Activated CD4-positive, alpha-beta T cell treated with anti-CD3 and anti-CD28 coated beads, Interleukin-2, amount 10 ng/mL, durations not matched to agents 24 days and 14 days (primary cell): ENCODE measurements at regions not wholly inside any gene's neighbourhood (a gene's known extent, or its start where the extent isn't known, plus 50 kb on each side); places are given as distances from the start of the nearest gene placed in this dataset.
"Not testable (repeated sequence)": the region's sequence is repeated elsewhere in the genome, so short reads cannot be mapped to it uniquely, and the experiment has no call there.

Experiments used
- DNase-seq: peaks from one replicate; pipeline ENCODE4 v3.0.0; 2022
- H3K27ac Mint-ChIP-seq: one replicate; pipeline ENCODE4 v1.8.0; 2022; ENCODE audit warnings: mild to moderate bottlenecking, mixed read lengths
- H3K27me3 Mint-ChIP-seq: one replicate; pipeline ENCODE4 v1.8.0; 2022; ENCODE audit warnings: mixed read lengths
- H3K36me3 Mint-ChIP-seq: one replicate; pipeline ENCODE4 v1.8.0; 2022; ENCODE audit warnings: low read depth, mild to moderate bottlenecking, mixed read lengths
- H3K4me1 Mint-ChIP-seq: one replicate; pipeline ENCODE4 v1.8.0; 2021; ENCODE audit warnings: mixed read lengths
- H3K4me3 Mint-ChIP-seq: one replicate; pipeline ENCODE4 v1.8.0; 2022; ENCODE audit warnings: mild to moderate bottlenecking, moderate library complexity, mixed read lengths
- H3K9me3 Mint-ChIP-seq: one replicate; pipeline ENCODE4 v1.8.0; 2021; ENCODE audit warnings: mixed read lengths
- intact Hi-C: fragments of 100-400 bp; cut with micrococcal nuclease; formaldehyde crosslinking; loops from one replicate; pipeline ENCODE4 v1.15.1; 2023

DNA sequence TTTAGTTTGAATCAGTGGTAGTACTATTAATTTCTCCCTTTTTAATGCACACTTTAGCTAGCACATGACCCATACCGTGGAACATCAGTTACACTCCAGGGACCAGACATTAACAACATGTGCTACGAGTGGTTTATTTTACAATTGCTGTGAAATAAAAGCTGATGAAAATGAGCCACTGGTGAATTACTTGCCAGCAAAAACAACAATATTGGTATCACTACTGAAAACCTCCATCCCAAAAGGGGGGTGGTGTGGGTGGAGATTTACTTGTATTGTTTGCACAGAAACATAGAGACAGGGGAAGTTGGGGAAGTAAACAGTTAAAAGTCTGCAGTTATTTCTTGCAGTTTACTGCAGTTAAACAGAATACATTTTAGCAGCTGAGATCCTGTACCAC is 369.6 kb upstream of the GRAMD2B start:
- Mint-ChIP-seq H3K27ac (no peak overlapping the region), H3K4me3 (no peak overlapping the region), H3K36me3 (no peaks in the 10 kb centered on the region), H3K9me3 (no peaks in the 10 kb centered on the region), H3K4me1 (no peaks in the 10 kb centered on the region), H3K27me3 (no peaks in the 10 kb centered on the region)
- DNase-seq, result no peak
- intact Hi-C loops, result no loop called here

DNA sequence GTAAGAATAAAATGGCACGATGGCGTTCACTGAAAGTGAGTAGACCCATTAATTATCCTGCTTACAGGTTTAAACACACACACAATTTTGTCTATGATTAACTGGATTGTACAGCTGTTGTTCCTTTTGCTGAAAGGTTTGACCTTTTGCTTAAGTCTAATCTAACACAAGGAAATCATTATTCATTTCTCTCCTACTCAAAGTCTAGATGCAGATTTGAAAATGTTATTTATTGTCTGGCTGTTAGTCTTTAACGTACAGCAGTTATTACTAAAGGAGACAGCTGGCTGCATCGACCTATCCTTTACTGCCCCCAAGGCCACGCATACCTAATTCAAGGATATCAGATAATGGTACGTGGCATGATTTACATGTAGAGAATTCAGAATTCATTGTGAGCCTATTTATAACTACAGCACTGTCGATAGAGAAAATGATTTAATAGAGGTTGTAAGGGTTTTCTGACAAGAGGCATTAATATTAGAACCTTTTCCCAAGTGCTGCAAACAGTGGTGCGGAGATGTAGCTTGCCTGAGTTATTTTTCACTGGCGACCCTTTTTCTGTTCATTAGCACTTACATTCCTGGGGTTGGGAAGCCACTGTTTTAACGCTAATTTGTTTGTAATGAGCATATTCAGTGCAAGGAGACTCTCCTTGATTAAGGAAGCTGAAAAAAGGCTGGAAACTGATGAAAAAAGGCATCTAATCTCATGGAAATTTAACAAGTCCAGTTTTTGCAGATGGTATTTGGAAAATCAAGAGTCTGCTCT is 368.4 kb upstream of the GRAMD2B start:
- Mint-ChIP-seq H3K4me3 (no peak overlapping the region), H3K27ac (no peak overlapping the region), H3K27me3 (no peaks in the 10 kb centered on the region), H3K4me1 (no peaks in the 10 kb centered on the region), H3K36me3 (no peaks in the 10 kb centered on the region), H3K9me3 (no peaks in the 10 kb centered on the region)
- no peak for DNase-seq
- intact Hi-C loops, result no loop called here

DNA sequence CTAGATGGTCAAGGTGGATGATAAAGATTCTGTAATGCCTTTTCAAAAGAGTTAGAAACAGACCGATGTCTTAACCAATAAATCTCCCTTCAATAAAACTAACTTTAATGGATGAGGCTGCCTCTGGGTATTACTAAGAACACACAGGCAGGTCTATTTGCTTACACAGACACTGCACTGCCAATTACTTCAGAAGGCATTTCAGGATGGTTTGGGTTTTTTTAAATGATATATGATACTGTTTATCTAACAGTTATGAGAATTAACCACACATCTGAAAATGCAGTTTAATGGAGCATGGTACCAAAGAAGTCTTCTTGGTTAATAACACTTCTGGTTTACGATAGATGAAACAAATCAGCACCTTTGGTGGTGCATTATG is 367.9 kb upstream of the GRAMD2B start:
- no peaks in the 10 kb centered on the region for H3K9me3 Mint-ChIP-seq
- DNase-seq, result no peak
- H3K4me3 Mint-ChIP-seq, result no peak overlapping the region
- no peaks in the 10 kb centered on the region for H3K27me3 Mint-ChIP-seq
- no peak overlapping the region for H3K27ac Mint-ChIP-seq
- intact Hi-C loops, result no loop called here
- no peaks in the 10 kb centered on the region for H3K36me3 Mint-ChIP-seq
- no peaks in the 10 kb centered on the region for H3K4me1 Mint-ChIP-seq

GRCh38 chr5:126056352-126056751 is 366.9 kb upstream of the GRAMD2B start:
- no peaks in the 10 kb centered on the region for H3K9me3 Mint-ChIP-seq
- H3K4me3 Mint-ChIP-seq, result no peak overlapping the region
- no peaks in the 10 kb centered on the region for H3K27me3 Mint-ChIP-seq
- no peaks in the 10 kb centered on the region for H3K4me1 Mint-ChIP-seq
- intact Hi-C loops, result no loop called here
- H3K36me3 Mint-ChIP-seq, result no peaks in the 10 kb centered on the region
- no peak for DNase-seq
- H3K27ac Mint-ChIP-seq, result no peak overlapping the region

DNA sequence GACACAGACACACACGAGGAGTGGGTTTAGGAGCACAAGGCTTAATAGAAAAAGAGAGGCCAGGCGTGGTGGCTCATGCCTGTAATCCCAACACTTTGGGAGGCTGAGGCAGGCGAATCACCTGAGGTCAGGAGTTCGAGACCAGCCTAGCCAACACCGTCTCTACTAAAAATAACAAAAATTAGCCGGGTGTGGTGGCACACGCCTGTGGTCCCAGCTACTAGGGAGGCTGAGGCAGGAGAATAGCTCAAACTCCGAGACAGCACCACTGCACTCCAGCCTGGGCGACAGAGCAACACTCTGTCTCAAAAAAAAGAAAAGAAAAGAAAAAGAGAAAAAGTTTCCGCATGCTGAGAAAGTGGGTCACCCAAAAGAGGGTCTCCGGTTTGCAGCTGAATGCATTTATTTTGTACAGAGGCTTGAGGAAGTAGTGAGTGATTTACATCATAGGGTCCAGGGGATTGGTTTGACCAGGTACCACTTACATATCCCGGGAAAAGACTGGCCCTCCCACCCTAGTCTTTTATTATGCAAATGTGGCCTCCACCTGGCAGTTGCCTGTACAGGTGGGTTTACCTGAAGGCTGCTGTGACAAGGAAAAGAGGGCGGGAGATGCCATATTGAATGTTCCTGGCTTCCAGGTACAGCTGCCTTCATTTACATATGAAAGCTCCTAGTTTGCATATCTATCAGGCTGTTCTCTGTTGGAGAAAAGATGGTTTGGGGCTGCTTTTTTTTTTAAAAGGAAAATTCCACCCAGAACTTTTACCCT is 366.2 kb upstream of the GRAMD2B start:
- no peaks in the 10 kb centered on the region for H3K27me3 Mint-ChIP-seq
- no peaks in the 10 kb centered on the region for H3K36me3 Mint-ChIP-seq
- no peak overlapping the region for H3K4me3 Mint-ChIP-seq
- intact Hi-C loops, result no loop called here
- H3K27ac Mint-ChIP-seq, result no peak overlapping the region
- no peak for DNase-seq
- H3K9me3 Mint-ChIP-seq, result no peaks in the 10 kb centered on the region
- no peaks in the 10 kb centered on the region for H3K4me1 Mint-ChIP-seq

GRCh38 chr5:126058392-126058791 is 364.8 kb upstream of the GRAMD2B start:
- H3K27me3 Mint-ChIP-seq, DNase-seq, H3K27ac Mint-ChIP-seq, intact Hi-C loops, H3K9me3 Mint-ChIP-seq, H3K4me3 Mint-ChIP-seq, H3K36me3 Mint-ChIP-seq, H3K4me1 Mint-ChIP-seq: not testable (repeated sequence)

DNA sequence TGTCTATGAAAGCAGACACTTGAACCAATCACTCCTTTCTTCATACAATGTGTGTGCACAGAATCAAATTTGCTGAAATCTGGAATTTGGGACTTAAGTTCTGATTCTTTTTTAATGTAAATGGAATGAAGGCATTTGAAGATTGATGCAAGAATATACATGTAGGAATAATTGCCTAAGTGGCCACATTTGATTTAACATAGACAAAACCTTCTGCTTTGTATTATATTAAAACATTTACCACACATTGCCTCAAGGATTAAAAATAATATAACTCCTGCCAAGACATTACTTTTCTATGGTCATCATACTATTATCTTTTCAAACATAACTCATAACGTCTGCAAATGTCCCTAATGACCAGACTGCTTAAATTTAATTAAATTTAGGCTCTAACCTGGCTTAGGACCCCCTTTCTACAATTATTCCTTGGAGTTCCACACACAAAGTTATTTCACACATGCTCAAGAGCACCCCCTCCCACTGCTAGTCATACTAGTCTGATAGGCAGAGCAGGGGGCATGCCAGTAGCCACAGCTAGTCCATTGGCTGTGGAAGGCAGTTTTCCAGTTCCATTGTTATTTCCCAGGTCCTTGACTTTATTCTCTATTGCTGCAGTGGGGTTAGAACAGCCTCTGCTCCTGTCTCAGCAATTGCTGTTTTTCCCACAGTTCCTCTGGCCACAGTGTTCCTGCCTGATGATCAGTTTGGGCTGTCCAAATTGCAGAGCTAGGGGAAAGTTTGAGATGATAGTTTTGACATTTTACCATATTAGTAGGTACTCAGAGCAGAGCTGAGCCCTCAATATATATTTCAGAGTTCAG is 360.6 kb upstream of the GRAMD2B start:
- H3K9me3 Mint-ChIP-seq, result peaks cover 3% of the 10 kb centered on the region
- H3K27ac Mint-ChIP-seq, result no peak overlapping the region
- H3K4me3 Mint-ChIP-seq, result no peak overlapping the region
- no peaks in the 10 kb centered on the region for H3K36me3 Mint-ChIP-seq
- DNase-seq, result no peak
- intact Hi-C loops, result no loop called here
- H3K4me1 Mint-ChIP-seq, result no peaks in the 10 kb centered on the region
- no peaks in the 10 kb centered on the region for H3K27me3 Mint-ChIP-seq

GRCh38 chr5:126065061-126065460 is 358.1 kb upstream of the GRAMD2B start:
- no peak overlapping the region for H3K4me3 Mint-ChIP-seq
- H3K4me1 Mint-ChIP-seq, result no peaks in the 10 kb centered on the region
- H3K36me3 Mint-ChIP-seq, result no peaks in the 10 kb centered on the region
- H3K27ac Mint-ChIP-seq, result no peak overlapping the region
- peaks cover 3% of the 10 kb centered on the region for H3K9me3 Mint-ChIP-seq
- intact Hi-C loops, result no loop called here
- no peak for DNase-seq
- H3K27me3 Mint-ChIP-seq, result no peaks in the 10 kb centered on the region

DNA sequence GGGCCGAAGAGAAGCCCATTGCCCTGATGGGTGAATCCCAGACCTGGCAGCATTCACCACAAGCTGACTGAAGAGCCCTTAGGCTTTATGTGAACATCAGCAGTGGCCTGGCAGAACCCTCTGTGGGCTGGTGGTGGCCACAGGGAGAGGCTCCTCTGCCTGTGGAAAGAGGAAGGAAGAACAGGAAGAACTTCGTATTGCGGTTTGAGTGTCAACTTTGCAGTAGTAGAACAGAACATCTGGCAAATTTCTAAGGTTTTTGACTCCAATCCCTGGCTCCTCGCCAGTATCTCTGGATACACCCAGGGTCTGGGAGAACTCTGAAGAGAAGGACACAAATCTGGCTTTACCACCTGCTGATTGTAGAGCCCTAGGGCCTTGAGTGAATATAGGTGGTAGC is 356.4 kb upstream of the GRAMD2B start:
- no peaks in the 10 kb centered on the region for H3K27me3 Mint-ChIP-seq
- no peak overlapping the region for H3K4me3 Mint-ChIP-seq
- no peak overlapping the region for H3K27ac Mint-ChIP-seq
- no peak for DNase-seq
- intact Hi-C loops, result no loop called here
- no peaks in the 10 kb centered on the region for H3K4me1 Mint-ChIP-seq
- no peaks in the 10 kb centered on the region for H3K36me3 Mint-ChIP-seq
- peaks cover 6% of the 10 kb centered on the region for H3K9me3 Mint-ChIP-seq

DNA sequence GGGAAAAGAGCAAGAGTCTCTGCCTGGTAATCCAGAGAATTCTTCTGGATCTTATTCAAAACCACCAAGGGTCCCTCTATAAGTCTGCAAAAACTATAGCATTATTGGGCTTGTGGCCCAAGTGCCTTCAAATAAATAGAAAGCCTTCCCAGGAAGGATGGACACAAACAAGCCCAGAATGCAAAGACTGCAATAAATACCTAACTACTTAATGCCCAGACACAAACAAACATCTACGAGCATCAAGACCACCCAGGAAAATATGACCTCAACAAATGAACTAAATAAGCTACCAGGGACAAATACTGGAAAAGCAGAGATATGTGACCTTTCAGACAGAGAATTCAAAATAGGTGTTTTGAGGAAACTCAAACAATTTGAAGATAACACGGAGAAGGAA is 355.8 kb upstream of the GRAMD2B start:
- Mint-ChIP-seq H3K27ac (no peak overlapping the region), H3K36me3 (no peaks in the 10 kb centered on the region), H3K27me3 (no peaks in the 10 kb centered on the region), H3K9me3 (peaks cover 8% of the 10 kb centered on the region), H3K4me3 (no peak overlapping the region), H3K4me1 (no peaks in the 10 kb centered on the region)
- DNase-seq, result no peak
- intact Hi-C loops, result no loop called here

DNA sequence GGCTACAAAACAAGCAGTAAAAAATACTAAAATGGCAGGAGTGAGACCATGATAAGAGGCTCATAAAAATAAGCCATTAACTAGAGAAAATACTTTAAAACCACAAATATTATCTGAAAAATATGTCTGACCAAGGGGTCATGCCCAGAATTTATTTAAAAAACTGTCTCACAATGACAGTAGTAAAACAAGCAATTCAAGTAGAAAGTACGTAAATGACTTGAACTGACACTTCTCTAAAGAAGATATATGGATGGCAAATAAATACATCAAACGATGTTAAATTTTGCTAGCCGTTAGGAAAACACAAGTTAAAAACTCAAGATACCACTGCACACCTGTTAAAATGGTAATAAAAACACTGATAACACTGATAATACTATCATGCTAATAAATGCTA is 353.9 kb upstream of the GRAMD2B start:
- H3K4me1 Mint-ChIP-seq, result no peaks in the 10 kb centered on the region
- H3K9me3 Mint-ChIP-seq, result peaks cover 14% of the 10 kb centered on the region
- no peaks in the 10 kb centered on the region for H3K27me3 Mint-ChIP-seq
- no peak overlapping the region for H3K4me3 Mint-ChIP-seq
- no peak for DNase-seq
- H3K27ac Mint-ChIP-seq, result no peak overlapping the region
- intact Hi-C loops, result no loop called here
- H3K36me3 Mint-ChIP-seq, result no peaks in the 10 kb centered on the region

DNA sequence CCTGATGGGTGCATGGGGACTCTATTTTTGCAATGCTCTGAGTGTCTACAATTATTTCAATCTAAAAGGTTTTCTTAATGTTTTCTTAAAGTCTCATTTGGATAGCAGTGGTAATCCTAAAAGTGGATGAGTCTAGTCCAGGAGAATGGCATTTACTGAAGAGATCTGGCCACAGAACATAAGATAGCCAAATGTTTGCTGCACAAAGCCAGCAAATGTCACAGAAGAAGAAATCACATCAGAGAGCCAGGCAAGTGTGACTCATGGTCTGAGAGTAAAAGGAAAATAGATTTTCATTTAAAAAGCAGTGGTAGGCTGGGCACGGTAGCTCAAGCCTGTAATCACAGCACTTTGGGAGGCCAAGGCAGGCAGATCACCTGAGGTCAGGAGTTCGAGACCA is 352.7 kb upstream of the GRAMD2B start:
- intact Hi-C loops, result no loop called here
- DNase-seq, result no peak
- peaks cover 11% of the 10 kb centered on the region for H3K9me3 Mint-ChIP-seq
- H3K4me1 Mint-ChIP-seq, result no peaks in the 10 kb centered on the region
- H3K4me3 Mint-ChIP-seq, result no peak overlapping the region
- no peaks in the 10 kb centered on the region for H3K27me3 Mint-ChIP-seq
- no peak overlapping the region for H3K27ac Mint-ChIP-seq
- no peaks in the 10 kb centered on the region for H3K36me3 Mint-ChIP-seq

GRCh38 chr5:126074538-126074937 is 348.7 kb upstream of the GRAMD2B start:
- intact Hi-C loops, result no loop called here
- Mint-ChIP-seq H3K27me3 (no peaks in the 10 kb centered on the region), H3K36me3 (no peaks in the 10 kb centered on the region), H3K27ac (no peak overlapping the region), H3K4me1 (no peaks in the 10 kb centered on the region), H3K9me3 (peaks cover 11% of the 10 kb centered on the region), H3K4me3 (no peak overlapping the region)
- no peak for DNase-seq

DNA sequence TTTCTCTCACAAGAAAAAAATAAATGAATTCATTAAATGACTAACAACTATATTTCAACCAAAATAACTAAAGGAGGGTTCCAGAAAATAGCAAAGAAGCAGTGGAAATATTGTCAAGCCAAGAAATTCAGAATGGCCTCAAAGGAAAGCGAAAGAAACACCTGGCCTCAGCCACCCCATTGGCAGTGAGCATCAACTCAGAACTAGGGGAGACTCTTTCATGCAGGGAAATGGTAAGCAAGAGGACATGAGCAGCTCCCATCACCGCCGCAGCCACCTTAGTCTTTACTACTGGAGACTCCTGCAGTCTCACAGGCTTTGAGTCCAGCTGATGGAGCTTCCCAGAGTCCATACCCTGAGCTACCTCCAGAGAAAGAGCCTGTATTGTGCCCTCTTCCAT is 343.9 kb upstream of the GRAMD2B start:
- Mint-ChIP-seq H3K9me3 (peaks cover 3% of the 10 kb centered on the region), H3K27ac (no peak overlapping the region), H3K36me3 (no peaks in the 10 kb centered on the region), H3K27me3 (no peaks in the 10 kb centered on the region), H3K4me1 (no peaks in the 10 kb centered on the region), H3K4me3 (no peak overlapping the region)
- intact Hi-C loops, result no loop called here
- DNase-seq, result no peak
